ENCODE measurements at regions not wholly inside any gene's neighbourhood (a gene's known extent, or its start where the extent isn't known, plus 50 kb on each side); places are given as distances from the start of the nearest gene placed in this dataset.

GRCh38 chr1:60963167-60963940, 119.0 kb upstream of the NFIA start:
- Histone ChIP-seq H3K4me3 (no peak overlapping the region), H3K36me3 (ENCODE audit: insufficient read depth, low read length) (no peaks in the 10 kb centered on the region), H3K27ac (no peak overlapping the region), H3K9ac (ENCODE audit: insufficient read length) (no peak overlapping the region), H3K9me3 (ENCODE audit: low read depth, low read length) (no peaks in the 10 kb centered on the region)
- no peak for DNase-seq (ENCODE audit: low read depth, low spot score)
- TF ChIP-seq POLR2AphosphoS5 (IDR thresholded peaks at IDR 0.05; ENCODE audit: borderline replicate concordance, low read depth, low read length) (no peak), FOXP2 (optimal IDR thresholded peaks at IDR 0.05; ENCODE audit: control extremely low read depth, extremely low read length, insufficient read depth) (no peak), EZH2 (IDR thresholded peaks at IDR 0.05) (no peak)

GRCh38 chr1:60960891-60961461, 121.4 kb upstream of the NFIA start:
- Histone ChIP-seq H3K27ac (no peak overlapping the region), H3K36me3 (ENCODE audit: insufficient read depth, low read length) (no peaks in the 10 kb centered on the region), H3K4me3 (no peak overlapping the region), H3K9ac (ENCODE audit: insufficient read length) (no peak overlapping the region), H3K9me3 (ENCODE audit: low read depth, low read length) (no peaks in the 10 kb centered on the region)
- DNase-seq (ENCODE audit: low read depth, low spot score): no peak
- TF ChIP-seq POLR2AphosphoS5 (IDR thresholded peaks at IDR 0.05; ENCODE audit: borderline replicate concordance, low read depth, low read length): no peak
- no peak for TF ChIP-seq FOXP2 (optimal IDR thresholded peaks at IDR 0.05; ENCODE audit: control extremely low read depth, extremely low read length, insufficient read depth)
- no peak for TF ChIP-seq EZH2 (IDR thresholded peaks at IDR 0.05)

- Histone ChIP-seq H3K4me3 (no peak overlapping the region), H3K9ac (ENCODE audit: insufficient read length) (no peak overlapping the region)
- no peak for DNase-seq (ENCODE audit: low read depth, low spot score)
Measured at GRCh38 chr1:60959701-60960100, 122.7 kb upstream of the NFIA start.

GRCh38 chr1:60958001-60958400, 124.4 kb upstream of the NFIA start:
- no peaks in the 10 kb centered on the region for H3K9me3 ChIP-seq (ENCODE audit: low read depth, low read length)
- TF ChIP-seq POLR2AphosphoS5 (IDR thresholded peaks at IDR 0.05; ENCODE audit: borderline replicate concordance, low read depth, low read length) (no peak), FOXP2 (optimal IDR thresholded peaks at IDR 0.05; ENCODE audit: control extremely low read depth, extremely low read length, insufficient read depth) (no peak), EZH2 (IDR thresholded peaks at IDR 0.05) (no peak)
- no peak overlapping the region for H3K9ac ChIP-seq (ENCODE audit: insufficient read length)
- DNase-seq (ENCODE audit: low read depth, low spot score): no peak
- no peak overlapping the region for H3K27ac ChIP-seq
- no peaks in the 10 kb centered on the region for H3K36me3 ChIP-seq (ENCODE audit: insufficient read depth, low read length)
- H3K4me3 ChIP-seq: no peak overlapping the region

More at GRCh38 chr1:60959701-60960100, 122.7 kb upstream of the NFIA start:
- no peak for TF ChIP-seq EZH2 (IDR thresholded peaks at IDR 0.05)
- TF ChIP-seq POLR2AphosphoS5 (IDR thresholded peaks at IDR 0.05; ENCODE audit: borderline replicate concordance, low read depth, low read length): no peak
- no peak for TF ChIP-seq FOXP2 (optimal IDR thresholded peaks at IDR 0.05; ENCODE audit: control extremely low read depth, extremely low read length, insufficient read depth)
- no peaks in the 10 kb centered on the region for H3K9me3 ChIP-seq (ENCODE audit: low read depth, low read length)
- H3K36me3 ChIP-seq (ENCODE audit: insufficient read depth, low read length): no peaks in the 10 kb centered on the region
- no peak overlapping the region for H3K27ac ChIP-seq

GRCh38 chr1:60956520-60956919, 125.8 kb upstream of the NFIA start:
- Histone ChIP-seq H3K36me3 (ENCODE audit: insufficient read depth, low read length) (no peaks in the 10 kb centered on the region), H3K9ac (ENCODE audit: insufficient read length) (no peak overlapping the region), H3K9me3 (ENCODE audit: low read depth, low read length) (no peaks in the 10 kb centered on the region), H3K27ac (no peak overlapping the region), H3K4me3 (no peak overlapping the region)
- no peak for TF ChIP-seq EZH2 (IDR thresholded peaks at IDR 0.05)
- no peak for TF ChIP-seq POLR2AphosphoS5 (IDR thresholded peaks at IDR 0.05; ENCODE audit: borderline replicate concordance, low read depth, low read length)
- TF ChIP-seq FOXP2 (optimal IDR thresholded peaks at IDR 0.05; ENCODE audit: control extremely low read depth, extremely low read length, insufficient read depth): no peak
- DNase-seq (ENCODE audit: low read depth, low spot score): no peak

GRCh38 chr1:60952612-60953111, 129.7 kb upstream of the NFIA start:
- DNase-seq (ENCODE audit: low read depth, low spot score): no peak
- H3K9me3 ChIP-seq (ENCODE audit: low read depth, low read length): no peaks in the 10 kb centered on the region
- no peak overlapping the region for H3K27ac ChIP-seq
- no peaks in the 10 kb centered on the region for H3K36me3 ChIP-seq (ENCODE audit: insufficient read depth, low read length)
- no peak for TF ChIP-seq EZH2 (IDR thresholded peaks at IDR 0.05)
- TF ChIP-seq POLR2AphosphoS5 (IDR thresholded peaks at IDR 0.05; ENCODE audit: borderline replicate concordance, low read depth, low read length): no peak
- no peak for TF ChIP-seq FOXP2 (optimal IDR thresholded peaks at IDR 0.05; ENCODE audit: control extremely low read depth, extremely low read length, insufficient read depth)
- H3K4me3 ChIP-seq: no peak overlapping the region
- H3K9ac ChIP-seq (ENCODE audit: insufficient read length): no peak overlapping the region

- Histone ChIP-seq H3K9ac (ENCODE audit: insufficient read length) (no peak overlapping the region), H3K9me3 (ENCODE audit: low read depth, low read length) (no peaks in the 10 kb centered on the region), H3K36me3 (ENCODE audit: insufficient read depth, low read length) (no peaks in the 10 kb centered on the region), H3K27ac (no peak overlapping the region), H3K4me3 (no peak overlapping the region)
- no peak for DNase-seq (ENCODE audit: low read depth, low spot score)
- TF ChIP-seq FOXP2 (optimal IDR thresholded peaks at IDR 0.05; ENCODE audit: control extremely low read depth, extremely low read length, insufficient read depth): no peak
- no peak for TF ChIP-seq EZH2 (IDR thresholded peaks at IDR 0.05)
- no peak for TF ChIP-seq POLR2AphosphoS5 (IDR thresholded peaks at IDR 0.05; ENCODE audit: borderline replicate concordance, low read depth, low read length)
Measured at GRCh38 chr1:60950224-60951063, 131.9 kb upstream of the NFIA start.

GRCh38 chr1:60949826-60950197, 132.5 kb upstream of the NFIA start:
- H3K9ac ChIP-seq (ENCODE audit: insufficient read length): no peak overlapping the region

More at GRCh38 chr1:60949826-60950197, 132.5 kb upstream of the NFIA start:
- no peak for DNase-seq (ENCODE audit: low read depth, low spot score)
- H3K27ac ChIP-seq: no peak overlapping the region
- H3K4me3 ChIP-seq: no peak overlapping the region
- no peaks in the 10 kb centered on the region for H3K9me3 ChIP-seq (ENCODE audit: low read depth, low read length)
- H3K36me3 ChIP-seq (ENCODE audit: insufficient read depth, low read length): no peaks in the 10 kb centered on the region
- TF ChIP-seq FOXP2 (optimal IDR thresholded peaks at IDR 0.05; ENCODE audit: control extremely low read depth, extremely low read length, insufficient read depth): no peak

Measured in SK-N-MC (cell line).